DND-41 (cell line): ENCODE measurements at regions not wholly inside any gene's neighbourhood (a gene's known extent, or its start where the extent isn't known, plus 50 kb on each side); places are given as distances from the start of the nearest gene placed in this dataset.

ENCODE experiments used
- EZH2 ChIP-seq: IDR thresholded peaks from 3 replicates; pipeline ENCODE4 v1.6.1; 2012; ENCODE audit warnings: borderline replicate concordance, low read depth, mild to moderate bottlenecking, moderate library complexity, low read length, inconsistent platforms; ENCODE audit not compliant: severe bottlenecking
- TF ChIP-seq, protein P1 (sequence below): IDR thresholded peaks from 2 replicates; pipeline ENCODE4 v1.5.1; 2012; ENCODE audit warnings: borderline replicate concordance, low read length, moderate library complexity, mild to moderate bottlenecking; ENCODE audit not compliant: poor library complexity, severe bottlenecking; ENCODE audit errors: extremely low read depth

DNA sequence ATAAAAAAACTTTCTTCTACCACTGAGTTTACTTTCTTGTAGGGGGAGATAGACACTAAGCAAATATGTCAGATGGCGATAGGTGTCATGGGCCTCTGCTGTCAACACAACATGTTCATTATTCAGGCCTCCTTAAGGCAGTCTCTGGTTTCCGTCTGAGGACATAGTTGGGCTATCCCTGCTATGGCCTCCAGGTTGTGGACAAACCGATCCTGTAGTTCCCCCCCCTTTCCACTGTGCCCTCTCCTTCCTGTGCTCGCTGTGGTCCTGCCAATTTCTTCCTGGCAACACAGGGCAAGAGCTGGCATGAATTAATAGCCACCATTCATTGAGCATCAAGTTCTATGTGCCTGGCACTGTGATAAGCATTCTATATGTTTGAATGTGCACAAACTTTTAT is 81.0 kb upstream of the HS3ST2 start:
- TF ChIP-seq, protein P1, sequence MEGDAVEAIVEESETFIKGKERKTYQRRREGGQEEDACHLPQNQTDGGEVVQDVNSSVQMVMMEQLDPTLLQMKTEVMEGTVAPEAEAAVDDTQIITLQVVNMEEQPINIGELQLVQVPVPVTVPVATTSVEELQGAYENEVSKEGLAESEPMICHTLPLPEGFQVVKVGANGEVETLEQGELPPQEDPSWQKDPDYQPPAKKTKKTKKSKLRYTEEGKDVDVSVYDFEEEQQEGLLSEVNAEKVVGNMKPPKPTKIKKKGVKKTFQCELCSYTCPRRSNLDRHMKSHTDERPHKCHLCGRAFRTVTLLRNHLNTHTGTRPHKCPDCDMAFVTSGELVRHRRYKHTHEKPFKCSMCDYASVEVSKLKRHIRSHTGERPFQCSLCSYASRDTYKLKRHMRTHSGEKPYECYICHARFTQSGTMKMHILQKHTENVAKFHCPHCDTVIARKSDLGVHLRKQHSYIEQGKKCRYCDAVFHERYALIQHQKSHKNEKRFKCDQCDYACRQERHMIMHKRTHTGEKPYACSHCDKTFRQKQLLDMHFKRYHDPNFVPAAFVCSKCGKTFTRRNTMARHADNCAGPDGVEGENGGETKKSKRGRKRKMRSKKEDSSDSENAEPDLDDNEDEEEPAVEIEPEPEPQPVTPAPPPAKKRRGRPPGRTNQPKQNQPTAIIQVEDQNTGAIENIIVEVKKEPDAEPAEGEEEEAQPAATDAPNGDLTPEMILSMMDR: no peak
- TF ChIP-seq EZH2: no peak
